NCI-H187 treated with DMSO at 0.1 percent for 48 hours (cell line): ENCODE measurements at regions not wholly inside any gene's neighbourhood (a gene's known extent, or its start where the extent isn't known, plus 50 kb on each side); places are given as distances from the start of the nearest gene placed in this dataset.
"Not testable (repeated sequence)": the region's sequence is repeated elsewhere in the genome, so short reads cannot be mapped to it uniquely, and the experiment has no call there.

Experiments
- DNase-seq: peaks from one replicate; lab custom pipeline; 2025; lab: John Stamatoyannopoulos, UW

GRCh38 chr15:26260517-26261133, 397.5 kb upstream of the ATP10A start:
- no peak for DNase-seq

DNA sequence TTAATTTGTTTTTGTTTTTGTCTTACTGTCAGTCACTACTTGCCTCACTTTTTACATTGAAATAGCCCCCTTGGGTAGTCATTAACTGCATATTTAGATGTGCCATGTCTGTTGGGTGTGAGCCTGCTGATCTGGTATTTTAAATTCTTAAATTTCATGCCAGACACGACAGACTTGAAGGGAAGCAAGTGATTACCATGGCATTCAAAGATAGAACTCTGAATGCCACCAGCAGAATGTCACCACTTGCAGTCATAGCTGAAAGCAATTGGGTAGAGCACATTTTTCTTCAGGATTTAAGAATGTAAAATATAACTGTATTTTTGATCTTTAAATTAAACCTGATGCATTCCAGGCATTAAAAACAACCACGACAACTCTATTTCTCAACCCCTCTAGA, 396.5 kb upstream of the ATP10A start:
- DNase-seq = no peak

GRCh38 chr15:26244782-26245181, 381.7 kb upstream of the ATP10A start:
- DNase-seq = not testable (repeated sequence)

GRCh38 chr15:26243382-26243781, 380.3 kb upstream of the ATP10A start:
- no peak for DNase-seq

GRCh38 chr15:26242565-26243071, 379.5 kb upstream of the ATP10A start:
- DNase-seq = no peak

GRCh38 chr15:26235864-26236263, 372.7 kb upstream of the ATP10A start:
- no peak for DNase-seq

- no peak for DNase-seq
Measured at GRCh38 chr15:26234976-26235767, 372.0 kb upstream of the ATP10A start.

DNA sequence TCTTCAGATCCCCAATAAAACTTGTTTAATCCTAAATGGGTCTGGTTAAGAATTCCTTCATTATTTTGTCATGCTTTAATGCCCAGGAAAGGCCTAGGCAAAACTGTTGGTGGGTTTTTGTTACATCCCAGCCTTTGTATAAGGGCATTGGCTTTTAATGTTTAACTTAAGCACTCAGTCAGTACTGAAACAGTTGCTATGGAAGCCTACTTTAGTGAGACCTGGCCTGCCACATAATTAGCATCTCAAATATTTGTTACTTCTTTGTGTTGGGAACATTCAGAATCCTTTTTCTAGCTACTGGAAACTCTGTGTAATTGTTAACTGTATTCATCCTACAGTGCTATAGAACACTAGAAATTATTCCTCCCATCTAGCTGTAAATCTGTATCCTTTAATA, 369.6 kb upstream of the ATP10A start:
- no peak for DNase-seq

DNA sequence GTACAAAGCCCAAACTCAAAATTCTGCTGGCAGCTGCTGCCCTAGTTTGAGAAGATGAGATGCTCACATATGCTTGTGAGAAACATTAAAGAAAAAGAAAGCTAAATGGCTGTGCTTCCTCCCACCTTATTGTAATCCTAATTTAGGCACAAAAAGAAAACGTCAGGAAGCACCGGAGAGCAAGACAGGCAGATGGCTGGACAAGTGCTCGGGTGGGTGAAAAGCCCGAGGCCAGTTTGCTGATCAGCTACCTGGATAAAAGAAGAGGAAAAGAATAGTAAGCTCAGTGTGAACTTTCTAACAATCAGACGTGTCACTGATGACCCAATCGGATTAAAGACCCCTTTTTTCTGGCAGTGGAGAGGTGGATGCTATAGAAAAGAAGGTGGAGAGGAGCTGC, 368.0 kb upstream of the ATP10A start:
- DNase-seq = no peak

DNA sequence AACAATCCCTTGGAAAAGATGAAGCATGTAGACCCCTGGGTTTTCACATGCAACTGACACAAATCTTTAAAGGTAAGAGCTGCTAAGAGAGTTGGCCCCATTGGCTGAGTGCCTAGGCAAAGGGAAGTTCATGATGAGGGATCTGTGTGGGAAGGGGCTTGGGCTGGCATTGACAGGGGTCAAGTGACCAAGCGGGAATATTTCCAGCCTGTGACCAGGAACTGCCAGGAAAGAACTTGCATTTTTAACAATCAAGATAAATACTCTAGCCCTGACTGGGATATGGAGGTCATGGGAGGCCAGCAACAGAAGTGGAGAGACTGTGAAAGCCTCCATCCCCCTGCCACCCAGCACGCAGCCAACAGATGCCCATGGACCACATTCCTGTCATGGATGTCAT, 361.1 kb upstream of the ATP10A start:
- DNase-seq = no peak

DNA sequence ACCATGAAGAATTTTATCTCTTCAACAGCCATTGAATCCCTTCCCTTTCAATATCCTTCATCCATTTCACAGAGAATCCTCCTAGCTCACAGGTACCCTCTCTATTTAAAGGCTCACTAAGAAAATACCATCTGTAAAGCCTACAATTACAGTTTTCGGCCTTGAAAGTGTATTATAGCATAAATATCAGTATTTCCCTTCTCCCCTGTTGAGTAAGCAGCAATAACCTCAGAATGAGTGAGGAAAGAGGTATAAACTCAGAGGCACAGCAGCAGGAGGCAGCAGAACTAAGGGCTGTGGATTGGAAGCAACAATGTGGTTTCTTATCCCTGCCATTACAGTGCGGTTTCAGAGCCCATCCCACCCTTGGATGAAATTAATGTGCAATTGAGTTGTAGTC, 360.6 kb upstream of the ATP10A start:
- no peak for DNase-seq

GRCh38 chr15:26222781-26223180, 359.7 kb upstream of the ATP10A start:
- DNase-seq = no peak

DNA sequence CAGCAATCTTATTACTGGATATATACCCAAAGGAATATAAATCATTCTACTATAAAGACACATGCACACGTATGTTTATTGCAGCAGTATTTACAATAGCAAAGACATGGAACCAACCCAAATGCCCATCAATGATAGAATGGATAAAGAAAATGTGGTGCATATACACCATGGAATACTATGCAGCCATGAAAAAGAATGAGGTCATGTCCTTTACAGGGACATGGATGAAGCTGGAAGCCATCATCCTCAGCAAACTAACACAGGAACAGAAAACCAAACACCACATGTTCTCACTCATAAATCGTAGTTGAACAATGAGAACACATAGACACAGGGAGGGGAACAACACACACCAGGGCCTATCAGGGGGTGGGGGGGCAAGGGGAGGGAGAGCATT, 353.9 kb upstream of the ATP10A start:
- not testable (repeated sequence) for DNase-seq

DNA sequence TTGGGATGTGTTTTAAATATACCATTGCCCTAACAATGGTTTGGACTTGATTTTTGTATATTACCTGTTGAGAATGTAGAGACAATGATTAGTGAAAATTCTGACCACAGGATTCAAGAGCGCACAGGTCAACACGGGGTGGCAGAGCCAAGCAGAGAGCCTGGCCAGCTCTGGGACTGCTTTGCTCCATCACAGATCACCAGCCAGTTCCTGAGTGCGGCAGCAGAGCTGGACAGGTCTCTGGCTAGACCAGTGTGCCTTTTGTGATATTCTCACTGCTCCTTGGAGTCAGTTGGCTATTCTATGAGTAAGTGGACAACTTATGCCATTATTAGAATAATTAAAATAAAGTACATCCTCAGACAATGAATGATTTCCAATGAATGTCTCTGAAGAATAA, 351.2 kb upstream of the ATP10A start:
- DNase-seq = no peak

DNA sequence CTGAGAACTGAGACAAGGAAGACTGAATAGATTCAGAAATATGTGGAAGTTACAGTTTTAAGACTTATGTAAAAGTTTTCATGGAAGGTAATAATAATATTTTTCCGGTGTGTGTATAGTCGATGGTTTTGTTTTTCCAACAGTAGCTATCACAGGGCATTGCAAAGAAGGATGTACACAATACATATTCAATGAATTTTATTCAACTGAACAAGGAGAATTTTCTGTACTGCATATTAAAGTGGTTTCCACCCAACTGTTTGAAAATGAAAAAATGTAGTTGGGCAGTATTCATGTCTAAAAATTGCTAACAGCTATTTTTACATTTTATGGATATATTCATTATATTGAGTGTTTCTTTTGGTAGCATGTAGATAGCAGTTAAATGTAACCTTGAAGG, 350.3 kb upstream of the ATP10A start:
- DNase-seq = no peak

DNA sequence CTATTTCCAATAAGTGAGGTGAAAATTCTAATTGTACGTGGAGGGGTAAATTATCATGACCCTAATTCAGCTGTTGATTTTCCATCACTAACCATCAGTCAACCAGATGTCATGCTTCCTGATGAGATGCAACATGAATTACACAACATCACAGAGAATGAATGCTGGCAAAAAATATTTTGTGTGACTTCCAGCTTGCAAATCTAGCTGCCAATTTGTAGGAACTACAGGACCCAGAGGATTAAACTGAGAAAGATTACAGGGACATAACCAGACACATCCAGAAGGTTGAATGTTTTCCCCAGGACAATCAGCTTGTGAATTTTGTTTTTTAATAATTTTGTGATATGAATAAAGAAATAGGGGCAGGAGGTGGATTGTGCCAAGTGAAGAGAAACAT, 349.0 kb upstream of the ATP10A start:
- DNase-seq = no peak

DNA sequence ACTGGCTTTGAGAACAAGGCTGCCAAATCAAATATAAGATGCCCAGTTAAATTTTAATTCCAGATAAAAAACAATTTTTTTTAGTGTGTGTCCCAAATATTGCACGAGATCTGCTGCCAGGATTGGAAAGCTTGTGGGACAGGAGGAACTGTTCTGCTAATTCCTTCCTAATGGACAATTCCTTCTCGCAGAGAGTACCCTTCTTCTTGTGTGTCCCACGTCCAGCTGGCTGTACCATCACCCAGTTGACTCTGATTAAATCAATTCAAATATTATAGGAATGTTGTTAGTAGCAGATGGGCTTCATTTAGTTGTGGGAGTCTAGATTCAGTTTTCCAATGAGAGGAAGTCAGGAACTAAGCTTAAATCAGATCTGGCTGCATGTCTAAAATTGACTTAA, 347.9 kb upstream of the ATP10A start:
- DNase-seq = no peak

- no peak for DNase-seq
Measured at GRCh38 chr15:26201177-26201858, 338.2 kb upstream of the ATP10A start.

DNA sequence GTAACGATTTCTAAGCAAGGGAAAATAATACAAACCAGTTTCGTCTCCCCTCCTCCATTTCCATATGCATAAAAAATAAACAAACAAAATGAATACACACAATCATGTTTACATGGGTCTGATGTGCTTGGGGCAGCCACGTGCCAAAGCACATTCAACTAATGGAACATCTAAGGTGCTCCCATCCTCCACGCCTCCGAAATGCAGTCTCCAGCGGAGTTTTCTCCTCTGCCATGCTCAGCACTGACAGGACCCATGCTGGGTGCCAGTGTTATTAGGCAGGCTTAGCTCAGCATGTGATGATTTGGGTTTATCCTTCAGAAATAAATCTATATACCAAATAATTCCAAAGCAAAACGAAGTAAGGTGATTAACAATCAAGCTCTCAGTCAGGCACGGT, 337.3 kb upstream of the ATP10A start:
- DNase-seq = no peak

DNA sequence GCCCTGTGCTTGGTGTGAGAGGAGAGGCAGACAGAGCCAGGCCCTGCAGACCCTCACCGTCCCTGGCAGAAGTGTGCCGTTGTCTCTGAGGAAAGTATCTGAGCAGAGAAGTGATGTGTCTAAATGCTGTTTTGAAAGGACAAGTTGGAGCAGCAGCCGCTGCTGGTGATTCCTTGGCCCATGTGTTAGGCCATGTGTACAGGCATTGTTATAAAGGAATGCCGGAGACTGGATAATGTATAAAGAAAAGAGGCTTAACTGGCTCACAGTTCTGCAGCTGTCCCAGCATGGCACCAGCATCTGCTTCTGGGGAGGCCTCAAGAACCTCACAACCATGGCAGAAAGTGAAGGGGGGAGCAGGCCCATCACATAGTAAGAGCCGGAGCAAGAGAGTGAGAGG, 334.6 kb upstream of the ATP10A start:
- DNase-seq = no peak

- no peak for DNase-seq
Measured at GRCh38 chr15:26197060-26197459, 333.9 kb upstream of the ATP10A start.

DNA sequence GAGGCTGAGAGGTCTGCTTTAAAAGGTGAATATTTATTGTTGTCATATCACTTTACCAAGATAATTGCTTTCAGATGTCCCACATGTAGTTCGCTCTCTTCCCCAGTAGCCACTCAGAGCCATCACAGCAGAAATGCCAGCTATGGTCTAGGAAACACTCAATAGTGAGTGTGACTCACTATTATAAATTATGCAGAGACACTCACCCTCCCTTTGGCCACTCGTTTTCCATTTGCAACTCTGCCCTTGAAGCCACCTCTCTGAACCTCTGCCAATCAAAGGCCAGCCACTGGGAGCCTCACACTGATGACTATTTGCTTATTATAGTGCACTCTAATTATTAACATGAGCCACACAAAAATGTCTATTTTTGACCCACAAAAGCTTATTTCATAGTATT, 328.1 kb upstream of the ATP10A start:
- no peak for DNase-seq

DNA sequence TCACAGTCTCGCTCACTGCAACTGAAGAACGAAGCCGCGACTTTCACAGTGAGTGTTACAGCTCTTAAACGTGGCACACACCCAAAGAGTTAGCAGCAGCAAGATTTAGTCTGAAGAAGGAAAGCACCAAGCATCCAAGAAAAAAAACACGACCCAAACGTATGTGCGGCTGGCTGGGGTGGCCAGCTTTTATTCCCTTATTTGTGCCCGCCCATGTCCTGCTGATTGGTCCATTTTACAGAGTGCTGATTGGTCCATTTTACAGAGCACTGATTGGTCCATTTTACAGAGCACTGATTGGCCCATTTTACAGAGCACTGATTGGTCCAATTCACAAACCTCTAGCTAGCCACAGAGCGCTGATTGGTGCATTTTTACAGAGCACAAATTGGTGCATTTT, 323.0 kb upstream of the ATP10A start:
- not testable (repeated sequence) for DNase-seq
